GM18511 (cell line): ENCODE measurements at regions not wholly inside any gene's neighbourhood (a gene's known extent, or its start where the extent isn't known, plus 50 kb on each side); places are given as distances from the start of the nearest gene placed in this dataset.
"Not testable (repeated sequence)": the region's sequence is repeated elsewhere in the genome, so short reads cannot be mapped to it uniquely, and the experiment has no call there.

ENCODE experiments used
- ATAC-seq: cut with Tn5 transposase; IDR thresholded peaks from one replicate; pipeline ENCODE4 v1.9.1; 2021; ENCODE audit warnings: mild to moderate bottlenecking, moderate library complexity; ENCODE audit not compliant: unreplicated experiment

- ATAC-seq, result not testable (repeated sequence)
Measured at GRCh38 chr18:42378854-42379253, 423.8 kb downstream of the PIK3C3 start.

GRCh38 chr18:42381236-42381635, 426.2 kb downstream of the PIK3C3 start:
- ATAC-seq, result not testable (repeated sequence)

GRCh38 chr18:42392416-42392815, 437.4 kb downstream of the PIK3C3 start:
- no peak for ATAC-seq

GRCh38 chr18:42392926-42393325, 437.9 kb downstream of the PIK3C3 start:
- ATAC-seq, result no peak

GRCh38 chr18:42394238-42394637, 439.2 kb downstream of the PIK3C3 start:
- ATAC-seq, result no peak

GRCh38 chr18:42401131-42401673, 446.2 kb downstream of the PIK3C3 start:
- no peak for ATAC-seq

- ATAC-seq, result no peak
Measured at GRCh38 chr18:42404151-42404550, 449.1 kb downstream of the PIK3C3 start.

GRCh38 chr18:42409005-42409404, 454.0 kb downstream of the PIK3C3 start:
- no peak for ATAC-seq

GRCh38 chr18:42412281-42412680, 457.2 kb downstream of the PIK3C3 start:
- no peak for ATAC-seq

- no peak for ATAC-seq
Measured at GRCh38 chr18:42412896-42413295, 457.9 kb downstream of the PIK3C3 start.

- ATAC-seq, result no peak
Measured at GRCh38 chr18:42413870-42414269, 458.8 kb downstream of the PIK3C3 start.

GRCh38 chr18:42414756-42415454, 459.9 kb downstream of the PIK3C3 start:
- ATAC-seq, result no peak

GRCh38 chr18:42417189-42417588, 462.2 kb downstream of the PIK3C3 start:
- ATAC-seq, result no peak

GRCh38 chr18:42418121-42418520, 463.1 kb downstream of the PIK3C3 start:
- no peak for ATAC-seq

- no peak for ATAC-seq
Measured at GRCh38 chr18:42425025-42425424, 470.0 kb downstream of the PIK3C3 start.

GRCh38 chr18:42426496-42427015, 471.5 kb downstream of the PIK3C3 start:
- no peak for ATAC-seq

- no peak for ATAC-seq
Measured at GRCh38 chr18:42429196-42429595, 474.2 kb downstream of the PIK3C3 start.

GRCh38 chr18:42436222-42436765, 481.3 kb downstream of the PIK3C3 start:
- ATAC-seq, result no peak

- ATAC-seq, result no peak
Measured at GRCh38 chr18:42437001-42437400, 482.0 kb downstream of the PIK3C3 start.

- ATAC-seq, result no peak
Measured at GRCh38 chr18:42437646-42438045, 482.6 kb downstream of the PIK3C3 start.

- no peak for ATAC-seq
Measured at GRCh38 chr18:42442656-42443055, 487.6 kb downstream of the PIK3C3 start.

GRCh38 chr18:42444349-42444748, 489.3 kb downstream of the PIK3C3 start:
- ATAC-seq, result no peak
